Ectodermal cell (in vitro differentiated cells): ENCODE measurements at regions not wholly inside any gene's neighbourhood (a gene's known extent, or its start where the extent isn't known, plus 50 kb on each side); places are given as distances from the start of the nearest gene placed in this dataset.

Experiments
- H3K27ac ChIP-seq: 2 replicates; pipeline ENCODE4 v1.7.0; 2013; ENCODE audit warnings: mild to moderate bottlenecking, low read depth, low read length; ENCODE audit not compliant: insufficient read depth, poor library complexity, severe bottlenecking
- H3K27me3 ChIP-seq: 2 replicates; pipeline ENCODE4 v1.7.0; 2013; ENCODE audit warnings: mild to moderate bottlenecking, low read length; ENCODE audit not compliant: insufficient read depth, control insufficient read depth, poor library complexity, severe bottlenecking
- H3K36me3 ChIP-seq: one replicate; pipeline ENCODE4 v1.7.0; 2013; ENCODE audit warnings: low read length; ENCODE audit not compliant: control insufficient read depth, insufficient read depth
- H3K4me1 ChIP-seq: one replicate; pipeline ENCODE4 v1.7.0; 2013; ENCODE audit warnings: low read length; ENCODE audit not compliant: control insufficient read depth, insufficient read depth
- H3K4me3 ChIP-seq: 2 replicates; pipeline ENCODE4 v1.7.0; 2013; ENCODE audit warnings: low read depth, low read length, control low read depth; ENCODE audit not compliant: insufficient read depth
- H3K9me3 ChIP-seq: 2 replicates; pipeline ENCODE4 v1.7.0; 2013; ENCODE audit warnings: mild to moderate bottlenecking, low read length, moderate library complexity; ENCODE audit not compliant: control insufficient read depth
- WGBS, 2 experiments: methylation state at CpG; one replicate each; pipeline ENCODE4 v1.1.7; 2013; ENCODE audit warnings: missing lambda C conversion rate in 2 of 2; 5-methylcytosine and 5-hydroxymethylcytosine counted together

- H3K4me1 ChIP-seq: no peaks in the 10 kb centered on the region
- H3K9me3 ChIP-seq: no peaks in the 10 kb centered on the region
- H3K36me3 ChIP-seq: no peaks in the 10 kb centered on the region
- WGBS, 2 experiments: 97 to 98% methylated on average over 5 to 6 of the region's 6 CpGs
- no peaks in the 10 kb centered on the region for H3K27me3 ChIP-seq
- H3K4me3 ChIP-seq: no peak overlapping the region
- no peak overlapping the region for H3K27ac ChIP-seq
Measured at GRCh38 chr3:64464955-64465354, 222.8 kb downstream of the ADAMTS9 start.

GRCh38 chr3:64463981-64464380, 223.8 kb downstream of the ADAMTS9 start:
- Histone ChIP-seq H3K4me1 (no peaks in the 10 kb centered on the region), H3K4me3 (no peak overlapping the region), H3K9me3 (no peaks in the 10 kb centered on the region), H3K27me3 (no peaks in the 10 kb centered on the region), H3K36me3 (no peaks in the 10 kb centered on the region), H3K27ac (no peak overlapping the region)
- WGBS, 2 experiments: 82% methylated on average over 3 of the region's 4 CpGs

GRCh38 chr3:64462203-64462602, 225.6 kb downstream of the ADAMTS9 start:
- H3K27ac ChIP-seq: no peak overlapping the region
- 86 to 89% methylated on average over 5 of the region's 5 CpGs for WGBS, 2 experiments
- H3K27me3 ChIP-seq: no peaks in the 10 kb centered on the region
- peaks cover 2% of the 10 kb centered on the region for H3K4me1 ChIP-seq
- no peak overlapping the region for H3K4me3 ChIP-seq
- no peaks in the 10 kb centered on the region for H3K9me3 ChIP-seq
- no peaks in the 10 kb centered on the region for H3K36me3 ChIP-seq

GRCh38 chr3:64460877-64461276, 226.9 kb downstream of the ADAMTS9 start:
- no peak overlapping the region for H3K27ac ChIP-seq
- H3K36me3 ChIP-seq: no peaks in the 10 kb centered on the region
- WGBS, 2 experiments: 93 to 95% methylated on average over 5 of the region's 5 CpGs
- H3K9me3 ChIP-seq: no peaks in the 10 kb centered on the region
- no peak overlapping the region for H3K4me3 ChIP-seq
- peaks cover 16% of the 10 kb centered on the region for H3K4me1 ChIP-seq
- no peaks in the 10 kb centered on the region for H3K27me3 ChIP-seq

- H3K9me3 ChIP-seq: no peaks in the 10 kb centered on the region
- no peak overlapping the region for H3K27ac ChIP-seq
- peaks cover 18% of the 10 kb centered on the region for H3K4me1 ChIP-seq
- no peak overlapping the region for H3K4me3 ChIP-seq
- WGBS, 2 experiments: 50 to 60% methylated on average over 1 of the region's 1 CpG
- H3K27me3 ChIP-seq: no peaks in the 10 kb centered on the region
- no peaks in the 10 kb centered on the region for H3K36me3 ChIP-seq
Measured at GRCh38 chr3:64460141-64460730, 227.6 kb downstream of the ADAMTS9 start.

- Histone ChIP-seq H3K27me3 (no peaks in the 10 kb centered on the region), H3K27ac (no peak overlapping the region), H3K4me1 (peaks cover 18% of the 10 kb centered on the region), H3K4me3 (no peak overlapping the region), H3K9me3 (no peaks in the 10 kb centered on the region), H3K36me3 (no peaks in the 10 kb centered on the region)
- WGBS, 2 experiments: 62 to 87% methylated on average over 3 of the region's 4 CpGs
Measured at GRCh38 chr3:64459711-64460110, 228.1 kb downstream of the ADAMTS9 start.

- H3K27ac ChIP-seq: no peak overlapping the region
- no peak overlapping the region for H3K4me3 ChIP-seq
- no peaks in the 10 kb centered on the region for H3K27me3 ChIP-seq
- H3K4me1 ChIP-seq: peaks cover 23% of the 10 kb centered on the region
- no peaks in the 10 kb centered on the region for H3K36me3 ChIP-seq
- H3K9me3 ChIP-seq: no peaks in the 10 kb centered on the region
- 86 to 93% methylated on average over 5 of the region's 5 CpGs for WGBS, 2 experiments
Measured at GRCh38 chr3:64457811-64458210, 230.0 kb downstream of the ADAMTS9 start.

- Histone ChIP-seq H3K36me3 (no peaks in the 10 kb centered on the region), H3K27ac (no peak overlapping the region), H3K4me3 (no peak overlapping the region), H3K27me3 (no peaks in the 10 kb centered on the region), H3K4me1 (peaks cover 25% of the 10 kb centered on the region), H3K9me3 (no peaks in the 10 kb centered on the region)
- 5% methylated on average over 2 of the region's 2 CpGs for WGBS, 2 experiments
Measured at GRCh38 chr3:64456674-64457073, 231.1 kb downstream of the ADAMTS9 start.

- Histone ChIP-seq H3K36me3 (no peaks in the 10 kb centered on the region), H3K27ac (no peak overlapping the region), H3K27me3 (no peaks in the 10 kb centered on the region), H3K4me1 (peaks cover 27% of the 10 kb centered on the region), H3K9me3 (no peaks in the 10 kb centered on the region), H3K4me3 (no peak overlapping the region)
Measured at GRCh38 chr3:64455351-64455750, 230.1 kb upstream of the PRICKLE2 start.

- Histone ChIP-seq H3K27ac (no peak overlapping the region), H3K27me3 (no peaks in the 10 kb centered on the region), H3K9me3 (no peaks in the 10 kb centered on the region), H3K4me3 (no peak overlapping the region), H3K36me3 (no peaks in the 10 kb centered on the region), H3K4me1 (peaks cover 27% of the 10 kb centered on the region)
- WGBS, 2 experiments: 95 to 97% methylated on average over 5 of the region's 5 CpGs
Measured at GRCh38 chr3:64454768-64455167, 229.5 kb upstream of the PRICKLE2 start.

- no peaks in the 10 kb centered on the region for H3K36me3 ChIP-seq
- H3K27me3 ChIP-seq: no peaks in the 10 kb centered on the region
- H3K4me3 ChIP-seq: no peak overlapping the region
- peaks cover 27% of the 10 kb centered on the region for H3K4me1 ChIP-seq
- H3K9me3 ChIP-seq: no peaks in the 10 kb centered on the region
- WGBS, 2 experiments: 87 to 96% methylated on average over 3 of the region's 3 CpGs
- H3K27ac ChIP-seq: no peak overlapping the region
Measured at GRCh38 chr3:64454179-64454578, 228.9 kb upstream of the PRICKLE2 start.
